ENCODE measurements at regions not wholly inside any gene's neighbourhood (a gene's known extent, or its start where the extent isn't known, plus 50 kb on each side); places are given as distances from the start of the nearest gene placed in this dataset.

GRCh38 chr6:22015944-22016343 is 280.9 kb downstream of the PRL start:
- H3K9me3 ChIP-seq = no peaks in the 10 kb centered on the region
- no peak overlapping the region for H3K4me2 ChIP-seq
- POLR2A ChIA-PET = no interaction called here
- CTCF ChIA-PET = no interaction called here
- no peak overlapping the region for H3K4me3 ChIP-seq
- 79% methylated on average over 5 of the region's 5 CpGs for WGBS (ENCODE audit: missing lambda C conversion rate)
- H3K27ac ChIP-seq = no peak overlapping the region
- no peak for TF ChIP-seq TFCP2L1 (CRISPR knock-in tag; IDR thresholded peaks at IDR 0.05)
- DNase-seq (ENCODE audit: low read depth in 1 of 2, low spot score in 1 of 2) (no peak), FAIRE-seq (no peak), ATAC-seq (no peak)
- H3K4me1 ChIP-seq = peaks cover 3% of the 10 kb centered on the region; the same call in 1 of the 3 replicates

- no peak for DNase-seq (ENCODE audit: low read depth in 1 of 2, low spot score in 1 of 2)
- TF ChIP-seq CTCF (IDR thresholded peaks at IDR 0.05) (no peak), ZFP36 (IDR thresholded peaks at IDR 0.05; ENCODE audit: borderline replicate concordance, partially characterized antibody) (no peak), ESRRA (IDR thresholded peaks at IDR 0.05; ENCODE audit: borderline replicate concordance, low read length) (no peak)
- H3K9me3 ChIP-seq = peaks cover 4% of the 10 kb centered on the region; the same call in 1 of the 3 replicates
- no peak overlapping the region for H3K4me2 ChIP-seq
- no peak for FAIRE-seq
- POLR2A ChIA-PET = no interaction called here
- 26% methylated on average over 1 of the region's 1 CpG for WGBS (ENCODE audit: missing lambda C conversion rate)
- H3K27ac ChIP-seq = no peak overlapping the region
- no peak overlapping the region for H3K4me3 ChIP-seq
- H3K4me1 ChIP-seq = peaks cover 3% of the 10 kb centered on the region; the same call in 1 of the 3 replicates
- CTCF ChIA-PET = interaction anchor here (0.5 kb wide), 1 partner anchor 139 kb away, joined by 3 read pairs; no protein-coding TSS in a partner anchor
- ATAC-seq = no peak
These were observed 279.6 kb downstream of the PRL start for GRCh38 chr6:22017272-22017671.

GRCh38 chr6:22017766-22018165 is 279.1 kb downstream of the PRL start:
- H3K9me3 ChIP-seq = peaks cover 4% of the 10 kb centered on the region; the same call in 1 of the 3 replicates
- FAIRE-seq = no peak
- no peak for ATAC-seq
- H3K4me3 ChIP-seq = no peak overlapping the region
- H3K4me2 ChIP-seq = no peak overlapping the region
- DNase-seq (ENCODE audit: low read depth in 1 of 2, low spot score in 1 of 2) = no peak
- H3K4me1 ChIP-seq = peaks cover 3% of the 10 kb centered on the region; the same call in 1 of the 3 replicates
- WGBS (ENCODE audit: missing lambda C conversion rate) = 85% methylated on average over 4 of the region's 4 CpGs
- ChIA-PET CTCF (no interaction called here), POLR2A (no interaction called here)
- TF ChIP-seq NPAS2 (CRISPR knock-in tag; IDR thresholded peaks at IDR 0.05; ENCODE audit: borderline replicate concordance) (no peak), ZC3H11A (IDR thresholded peaks at IDR 0.05) (no peak), BHLHE40 (IDR thresholded peaks at IDR 0.05; ENCODE audit: low read depth, low read length) (no peak)
- no peak overlapping the region for H3K27ac ChIP-seq

- ChIA-PET POLR2A (no interaction called here), CTCF (no interaction called here)
- 92% methylated on average over 5 of the region's 5 CpGs for WGBS (ENCODE audit: missing lambda C conversion rate)
- H3K27ac ChIP-seq = no peak overlapping the region
- H3K9me3 ChIP-seq = peaks cover 4% of the 10 kb centered on the region; the same call in 1 of the 3 replicates
- DNase-seq (ENCODE audit: low read depth in 1 of 2, low spot score in 1 of 2) = no peak
- no peak for FAIRE-seq
- peaks cover 3% of the 10 kb centered on the region; the same call in 1 of the 3 replicates for H3K4me1 ChIP-seq
- H3K4me2 ChIP-seq = no peak overlapping the region
- H3K4me3 ChIP-seq = no peak overlapping the region
- no peak for ATAC-seq
- no peak for TF ChIP-seq ZNF302 (CRISPR knock-in tag; IDR thresholded peaks at IDR 0.05)
- no peak for TF ChIP-seq HDAC2 (IDR thresholded peaks at IDR 0.05)
- TF ChIP-seq FOSL2 (IDR thresholded peaks at IDR 0.05) = no peak
- no peak for TF ChIP-seq FOSL2 (CRISPR knock-in tag; IDR thresholded peaks at IDR 0.05)
- no peak for TF ChIP-seq ESRRA (IDR thresholded peaks at IDR 0.05; ENCODE audit: borderline replicate concordance, low read length)
- TF ChIP-seq MAX (IDR thresholded peaks at IDR 0.05) = no peak
- TF ChIP-seq MAZ (IDR thresholded peaks at IDR 0.05; ENCODE audit: borderline replicate concordance, low read depth, low read length) = no peak
- no peak for TF ChIP-seq FOSB (CRISPR knock-in tag; IDR thresholded peaks at IDR 0.05)
- no peak for TF ChIP-seq HOXA7 (CRISPR knock-in tag; IDR thresholded peaks at IDR 0.05)
- no peak for TF ChIP-seq NFE2L2 (conservative IDR thresholded peaks at IDR 0.05; ENCODE audit: low read length)
- no peak for TF ChIP-seq CTCF (IDR thresholded peaks at IDR 0.05)
- TF ChIP-seq POLR2A (IDR thresholded peaks at IDR 0.05; ENCODE audit: low read length) = no peak
- no peak for TF ChIP-seq ELK1 (IDR thresholded peaks at IDR 0.05; ENCODE audit: low read depth, low read length)
- TF ChIP-seq CBX2 (IDR thresholded peaks at IDR 0.05; ENCODE audit: borderline replicate concordance, low read depth) = no peak
- TF ChIP-seq EP300 (IDR thresholded peaks at IDR 0.05) = no peak
- TF ChIP-seq PHF8 (IDR thresholded peaks at IDR 0.05; ENCODE audit: borderline replicate concordance, low read depth) = no peak
- no peak for TF ChIP-seq JUN (IDR thresholded peaks at IDR 0.05)
- TF ChIP-seq E2F6 (IDR thresholded peaks at IDR 0.05; ENCODE audit: borderline replicate concordance, low read depth) = no peak
- no peak for TF ChIP-seq NR3C1 (IDR thresholded peaks at IDR 0.05)
- TF ChIP-seq EHF (CRISPR knock-in tag; IDR thresholded peaks at IDR 0.05) = no peak
These were observed 277.0 kb downstream of the PRL start for GRCh38 chr6:22019857-22020256.

All from A549 (cell line).